ENCODE measurements at regions not wholly inside any gene's neighbourhood (a gene's known extent, or its start where the extent isn't known, plus 50 kb on each side); places are given as distances from the start of the nearest gene placed in this dataset.

GRCh38 chr12:27193106-27193505 lies 51.0 kb upstream of the STK38L start:
- no peaks in the 10 kb centered on the region for H3K36me3 ChIP-seq (ENCODE audit: control insufficient read depth, insufficient read depth, low read length)
- no peaks in the 10 kb centered on the region for H3K27me3 ChIP-seq (ENCODE audit: control insufficient read depth, insufficient read depth, low read length)
- no peak overlapping the region for H3K4me3 ChIP-seq (ENCODE audit: low read length)
- no peaks in the 10 kb centered on the region for H3K9me3 ChIP-seq (replicated peaks; ENCODE audit: control insufficient read depth, low read depth, low read length)
- no CpG with 5 or more reads among the region's 2 CpGs for WGBS (ENCODE audit: insufficient coverage)
- no peak overlapping the region for H3K27ac ChIP-seq (ENCODE audit: low read length)
- H3K4me1 ChIP-seq (ENCODE audit: control insufficient read depth, insufficient read depth, low read length): no peaks in the 10 kb centered on the region
- DNase-seq: peak; percentile 20

- Histone ChIP-seq H3K4me3 (ENCODE audit: low read length) (no peak overlapping the region), H3K36me3 (ENCODE audit: control insufficient read depth, insufficient read depth, low read length) (no peaks in the 10 kb centered on the region), H3K27me3 (ENCODE audit: control insufficient read depth, insufficient read depth, low read length) (no peaks in the 10 kb centered on the region), H3K4me1 (ENCODE audit: control insufficient read depth, insufficient read depth, low read length) (no peaks in the 10 kb centered on the region), H3K27ac (ENCODE audit: low read length) (no peak overlapping the region), H3K9me3 (replicated peaks; ENCODE audit: control insufficient read depth, low read depth, low read length) (no peaks in the 10 kb centered on the region)
- WGBS (ENCODE audit: insufficient coverage): no CpG with 5 or more reads among the region's 2 CpGs
- peak; percentile 25 for DNase-seq
Observed at GRCh38 chr12:27193854-27194544, 50.1 kb upstream of the STK38L start.
